ENCODE measurements at regions not wholly inside any gene's neighbourhood (a gene's known extent, or its start where the extent isn't known, plus 50 kb on each side); places are given as distances from the start of the nearest gene placed in this dataset.
"Not testable (repeated sequence)": the region's sequence is repeated elsewhere in the genome, so short reads cannot be mapped to it uniquely, and the experiment has no call there.

DNA sequence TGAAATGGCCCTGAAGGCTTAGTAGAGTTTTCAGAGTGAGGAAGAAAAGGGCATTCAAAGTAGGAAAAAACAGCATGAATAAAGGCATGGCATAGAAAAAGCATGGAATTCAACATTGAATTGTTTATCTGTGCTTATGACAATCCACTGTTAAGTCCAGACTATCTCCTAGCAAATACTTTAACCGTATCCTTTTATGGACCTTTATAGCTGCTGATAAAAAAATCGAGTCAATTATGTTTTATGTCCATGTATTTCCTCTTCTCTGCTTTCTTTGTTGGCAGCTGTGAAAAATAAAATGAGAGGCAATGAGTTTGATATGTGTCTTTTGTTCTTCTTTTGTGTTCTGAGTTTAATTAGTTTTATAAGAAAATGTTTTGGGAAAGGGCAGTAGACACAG is 70.4 kb downstream of the TDRD15 start:
- no peak for DNase-seq (ENCODE audit: low read depth in 1 of 2, low spot score in 2 of 2)
- H3K27me3 ChIP-seq (replicated peaks) = no peaks in the 10 kb centered on the region
- H3K9me3 ChIP-seq (replicated peaks) = no peaks in the 10 kb centered on the region
- H3K4me3 ChIP-seq = no peak overlapping the region
- H3K27ac ChIP-seq = no peak overlapping the region
- H3K4me1 ChIP-seq (replicated peaks) = no peaks in the 10 kb centered on the region
- H3K36me3 ChIP-seq = no peaks in the 10 kb centered on the region

DNA sequence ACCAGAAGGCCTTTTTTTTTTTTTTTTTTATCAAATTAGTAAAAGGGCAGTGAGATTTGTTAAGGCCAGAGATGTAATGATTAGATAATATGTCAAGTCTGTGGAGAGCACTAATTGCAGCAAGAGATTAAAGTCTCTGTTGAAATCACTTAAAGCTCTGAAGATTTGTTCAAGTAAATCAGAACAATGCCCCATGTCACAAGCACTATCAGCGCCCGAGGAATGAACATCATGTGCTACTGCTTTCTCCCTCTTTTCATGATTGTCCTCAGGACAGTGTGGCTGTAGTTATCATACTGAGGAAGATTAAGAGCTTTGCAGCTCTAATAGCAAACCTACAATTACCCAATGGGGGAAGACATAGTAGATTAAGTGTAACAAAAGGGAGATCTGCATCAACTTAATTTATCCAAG is 71.1 kb downstream of the TDRD15 start:
- DNase-seq (ENCODE audit: low read depth in 1 of 2, low spot score in 2 of 2) = no peak
- Histone ChIP-seq H3K4me3 (no peak overlapping the region), H3K27me3 (replicated peaks) (no peaks in the 10 kb centered on the region), H3K9me3 (replicated peaks) (no peaks in the 10 kb centered on the region), H3K27ac (no peak overlapping the region), H3K36me3 (no peaks in the 10 kb centered on the region), H3K4me1 (replicated peaks) (no peaks in the 10 kb centered on the region)

DNA sequence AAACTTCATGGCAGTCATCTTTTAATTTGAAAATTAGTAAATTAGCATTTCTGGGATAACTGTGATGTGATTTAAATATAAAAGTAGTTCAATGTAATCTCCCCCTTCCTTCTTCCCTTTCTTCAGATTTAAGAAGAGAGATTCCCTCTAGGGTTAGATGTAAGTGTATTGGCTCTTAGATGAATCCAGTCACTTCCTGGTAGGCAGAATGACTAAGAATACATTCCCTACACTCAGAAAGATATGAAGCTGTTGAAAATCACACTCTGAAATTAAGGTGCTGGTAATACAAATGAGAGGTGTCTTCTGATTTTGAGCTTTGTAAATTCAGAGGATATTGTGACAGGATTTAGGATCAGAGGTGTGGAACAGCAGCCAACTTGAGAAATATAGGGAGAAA is 71.6 kb downstream of the TDRD15 start:
- Histone ChIP-seq H3K27ac (no peak overlapping the region), H3K9me3 (replicated peaks) (no peaks in the 10 kb centered on the region), H3K27me3 (replicated peaks) (no peaks in the 10 kb centered on the region), H3K4me1 (replicated peaks) (no peaks in the 10 kb centered on the region), H3K4me3 (no peak overlapping the region), H3K36me3 (no peaks in the 10 kb centered on the region)
- no peak for DNase-seq (ENCODE audit: low read depth in 1 of 2, low spot score in 2 of 2)

DNA sequence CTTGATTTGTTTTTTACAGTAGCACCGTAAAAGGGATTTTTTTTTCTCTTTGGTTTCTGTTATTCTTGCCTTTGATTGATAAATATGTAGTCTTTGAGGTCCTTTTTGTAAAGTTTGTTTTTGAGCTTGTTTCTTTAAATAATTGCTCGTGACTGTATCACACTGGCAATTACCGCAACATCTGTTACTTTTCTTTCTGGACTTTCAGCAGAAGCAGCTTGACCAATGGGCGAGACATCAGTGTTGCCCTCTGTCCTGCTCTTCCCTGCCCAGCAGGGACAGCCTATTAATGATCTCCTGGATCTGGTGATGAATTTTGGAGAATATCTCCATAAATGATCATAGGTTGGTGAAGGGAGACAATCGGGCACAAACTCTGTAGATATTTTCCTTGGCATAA is 74.9 kb downstream of the TDRD15 start:
- Histone ChIP-seq H3K27ac (no peak overlapping the region), H3K4me1 (replicated peaks) (no peaks in the 10 kb centered on the region), H3K36me3 (no peaks in the 10 kb centered on the region), H3K27me3 (replicated peaks) (no peaks in the 10 kb centered on the region), H3K4me3 (no peak overlapping the region), H3K9me3 (replicated peaks) (no peaks in the 10 kb centered on the region)
- no peak for DNase-seq (ENCODE audit: low read depth in 1 of 2, low spot score in 2 of 2)

DNA sequence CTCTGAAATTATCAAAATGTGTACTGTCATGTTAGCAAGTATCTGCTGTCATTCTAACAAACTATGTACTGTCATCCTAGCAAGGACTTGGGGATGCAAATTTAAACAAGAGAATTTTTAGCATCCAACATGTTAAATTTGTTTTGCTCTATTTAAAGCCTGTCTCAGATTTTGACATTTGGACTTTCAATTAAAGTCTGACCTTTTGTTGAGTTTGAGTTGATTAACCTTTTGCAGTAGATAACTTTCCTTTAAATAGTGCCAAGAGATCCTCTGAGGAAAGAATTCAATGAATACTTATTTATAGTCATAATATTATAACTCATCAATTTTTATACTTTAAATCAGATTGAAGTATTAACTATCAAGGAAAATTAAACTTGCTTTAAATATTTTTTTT is 80.2 kb downstream of the TDRD15 start:
- no peaks in the 10 kb centered on the region for H3K27me3 ChIP-seq (replicated peaks)
- H3K4me1 ChIP-seq (replicated peaks) = no peaks in the 10 kb centered on the region
- no peak overlapping the region for H3K4me3 ChIP-seq
- no peak for DNase-seq (ENCODE audit: low read depth in 1 of 2, low spot score in 2 of 2)
- no peak overlapping the region for H3K27ac ChIP-seq
- H3K36me3 ChIP-seq = no peaks in the 10 kb centered on the region
- no peaks in the 10 kb centered on the region for H3K9me3 ChIP-seq (replicated peaks)

DNA sequence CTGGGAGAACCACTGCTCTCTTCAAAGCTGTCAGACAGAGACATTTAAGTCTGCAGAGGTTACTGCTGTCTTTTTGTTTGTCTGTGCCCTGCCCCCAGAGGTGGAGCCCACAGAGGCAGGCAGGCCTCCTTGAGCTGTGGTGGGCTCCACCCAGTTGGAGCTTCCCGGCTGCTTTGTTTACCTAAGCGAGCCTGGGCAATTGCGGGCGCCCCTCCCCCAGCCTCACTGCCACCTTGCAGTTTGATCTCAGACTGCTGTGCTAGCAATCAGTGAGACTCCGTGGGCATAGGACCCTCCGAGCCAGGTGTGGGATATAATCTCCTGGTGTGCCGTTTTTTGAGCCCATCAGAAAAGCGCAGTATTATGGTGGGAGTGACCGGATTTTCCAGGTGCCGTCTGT is 90.3 kb downstream of the TDRD15 start:
- H3K4me1 ChIP-seq (replicated peaks) = peaks cover 12% of the 10 kb centered on the region; the same call in 1 of the 2 replicates
- H3K27ac ChIP-seq; H3K9me3 ChIP-seq (replicated peaks); H3K36me3 ChIP-seq; H3K27me3 ChIP-seq (replicated peaks); DNase-seq (ENCODE audit: low read depth in 1 of 2, low spot score in 2 of 2); H3K4me3 ChIP-seq: not testable (repeated sequence)

DNA sequence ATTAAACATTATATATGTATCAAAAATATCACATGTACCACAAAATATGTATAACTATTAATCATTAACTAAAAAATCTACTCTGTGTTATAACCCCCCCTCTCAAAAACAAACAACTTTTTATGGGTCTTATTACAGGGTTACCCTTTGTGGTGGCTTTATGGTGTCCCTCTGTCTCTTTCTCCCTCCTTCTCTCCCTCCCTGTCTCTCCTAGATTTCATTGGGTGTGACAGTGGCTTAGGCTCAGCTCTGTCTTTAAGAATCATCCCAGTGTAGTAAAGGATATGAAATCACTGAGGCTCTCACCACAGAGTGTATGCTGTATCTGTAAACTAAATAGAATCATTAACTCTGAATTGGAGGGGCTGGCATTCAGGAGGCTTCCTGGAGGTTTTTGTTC is 93.7 kb downstream of the TDRD15 start:
- Histone ChIP-seq H3K4me3 (no peak overlapping the region), H3K4me1 (replicated peaks) (peaks cover 12% of the 10 kb centered on the region; the same call in 1 of the 2 replicates), H3K27ac (no peak overlapping the region), H3K36me3 (no peaks in the 10 kb centered on the region), H3K9me3 (replicated peaks) (no peaks in the 10 kb centered on the region), H3K27me3 (replicated peaks) (no peaks in the 10 kb centered on the region)
- no peak for DNase-seq (ENCODE audit: low read depth in 1 of 2, low spot score in 2 of 2)

DNA sequence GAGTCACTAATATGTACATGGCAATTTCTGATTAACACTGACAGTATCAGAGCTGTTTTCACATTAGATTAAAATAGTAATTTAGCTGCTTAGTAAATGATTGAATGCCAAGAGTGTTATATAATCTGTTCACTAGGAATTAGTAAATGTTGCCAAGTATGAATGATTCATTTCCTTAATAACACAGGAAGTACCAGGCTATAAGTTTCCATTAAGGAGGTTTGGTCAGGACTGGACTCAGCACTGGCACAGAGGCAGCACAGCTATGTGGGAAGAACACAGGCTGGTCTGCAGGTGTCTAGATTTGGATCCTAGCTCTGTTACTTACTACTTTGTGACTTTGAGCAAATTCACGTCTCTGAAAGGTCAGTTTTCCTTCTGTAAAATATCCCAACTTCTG is 97.2 kb downstream of the TDRD15 start:
- no peak overlapping the region for H3K4me3 ChIP-seq
- DNase-seq (ENCODE audit: low read depth in 1 of 2, low spot score in 2 of 2) = no peak
- H3K27ac ChIP-seq = no peak overlapping the region
- H3K36me3 ChIP-seq = no peaks in the 10 kb centered on the region
- no peaks in the 10 kb centered on the region for H3K27me3 ChIP-seq (replicated peaks)
- peaks cover 6% of the 10 kb centered on the region; the same call in 1 of the 2 replicates for H3K4me1 ChIP-seq (replicated peaks)
- H3K9me3 ChIP-seq (replicated peaks) = no peaks in the 10 kb centered on the region

DNA sequence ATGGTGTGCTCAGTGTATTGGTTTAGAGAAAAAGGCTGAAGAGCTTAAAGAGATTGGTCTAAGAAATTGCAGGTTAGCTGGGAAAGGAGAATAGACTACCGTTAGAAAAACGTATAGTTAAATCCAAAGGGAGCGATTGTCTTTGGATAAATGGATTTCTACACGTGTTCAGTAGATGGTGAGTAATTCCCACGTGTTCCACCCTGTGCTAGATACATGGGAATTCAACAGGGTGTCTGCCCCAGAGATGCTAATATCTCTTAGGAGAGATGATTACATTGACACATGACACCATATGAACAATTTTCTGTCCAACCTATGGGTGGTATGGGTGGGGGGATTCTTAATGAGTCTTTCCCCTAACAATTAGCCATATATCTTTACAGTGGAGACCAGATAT is 99.8 kb downstream of the TDRD15 start:
- Histone ChIP-seq H3K9me3 (replicated peaks) (no peaks in the 10 kb centered on the region), H3K36me3 (no peaks in the 10 kb centered on the region), H3K27me3 (replicated peaks) (no peaks in the 10 kb centered on the region), H3K4me3 (no peak overlapping the region), H3K27ac (no peak overlapping the region), H3K4me1 (replicated peaks) (no peaks in the 10 kb centered on the region)
- no peak for DNase-seq (ENCODE audit: low read depth in 1 of 2, low spot score in 2 of 2)

DNA sequence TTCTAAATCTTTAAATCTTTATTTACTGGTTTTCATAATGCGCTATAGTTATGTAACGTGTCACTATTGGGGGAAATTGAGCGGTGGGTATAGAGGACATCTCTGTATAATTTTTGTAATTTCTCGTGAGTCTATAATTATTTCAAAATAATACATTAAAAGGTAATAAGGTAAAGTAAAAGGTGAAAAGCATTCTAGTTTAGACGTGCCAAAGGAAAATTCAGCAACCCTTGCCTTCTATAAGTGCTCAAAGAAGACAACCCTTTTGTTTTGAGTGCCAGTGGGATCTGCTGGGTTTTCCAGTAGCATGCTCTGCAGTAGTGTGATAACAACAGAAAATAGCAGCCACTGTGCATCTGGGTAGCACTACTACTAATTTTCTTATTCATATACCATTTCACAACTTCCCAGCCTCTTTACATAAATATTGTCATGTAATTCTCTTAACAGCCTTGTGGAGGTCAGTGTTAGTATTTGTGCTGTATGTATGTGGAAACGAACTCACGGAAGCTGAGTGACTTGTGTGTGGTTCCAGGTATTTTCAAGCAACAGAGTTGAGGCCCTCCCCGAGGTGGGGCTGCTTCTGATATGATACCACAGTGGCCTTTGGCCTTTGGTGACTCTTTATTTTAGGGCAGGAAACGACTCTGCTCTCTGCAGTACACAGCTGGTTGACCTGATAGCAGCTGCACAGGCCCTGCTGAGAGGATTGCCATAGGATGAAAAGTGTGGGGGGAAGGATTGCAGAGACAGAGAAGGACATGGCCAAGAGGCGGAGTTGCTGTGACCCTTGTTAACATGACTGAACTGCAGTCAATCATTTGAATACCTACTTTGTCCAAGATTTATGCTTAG is 104.5 kb downstream of the TDRD15 start:
- Histone ChIP-seq H3K27ac (no peak overlapping the region), H3K36me3 (no peaks in the 10 kb centered on the region), H3K4me1 (replicated peaks) (no peaks in the 10 kb centered on the region), H3K27me3 (replicated peaks) (no peaks in the 10 kb centered on the region), H3K4me3 (no peak overlapping the region), H3K9me3 (replicated peaks) (no peaks in the 10 kb centered on the region)
- DNase-seq (ENCODE audit: low read depth in 1 of 2, low spot score in 2 of 2) = no peak

DNA sequence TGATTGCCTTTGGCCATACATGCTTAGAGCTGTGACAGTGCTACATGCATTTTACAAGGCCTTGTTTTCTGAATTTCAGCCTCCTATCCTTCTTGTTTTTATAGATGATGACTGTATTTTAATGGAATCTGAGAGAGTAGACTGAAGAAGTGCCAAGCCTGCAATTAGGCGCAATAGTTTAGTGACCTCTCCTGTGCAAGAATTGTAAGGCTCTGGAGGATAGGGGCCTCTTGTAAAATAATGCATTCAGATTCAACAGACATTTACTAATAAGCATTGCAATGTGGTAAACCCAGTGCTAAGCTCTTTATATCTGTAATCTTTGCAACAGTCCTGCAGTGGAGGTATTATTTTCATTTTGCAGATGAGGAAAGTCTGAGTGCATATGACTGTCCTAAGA is 105.5 kb downstream of the TDRD15 start:
- H3K9me3 ChIP-seq (replicated peaks) = no peaks in the 10 kb centered on the region
- no peaks in the 10 kb centered on the region for H3K36me3 ChIP-seq
- no peak for DNase-seq (ENCODE audit: low read depth in 1 of 2, low spot score in 2 of 2)
- H3K27me3 ChIP-seq (replicated peaks) = no peaks in the 10 kb centered on the region
- H3K4me1 ChIP-seq (replicated peaks) = no peaks in the 10 kb centered on the region
- H3K4me3 ChIP-seq = no peak overlapping the region
- no peak overlapping the region for H3K27ac ChIP-seq

DNA sequence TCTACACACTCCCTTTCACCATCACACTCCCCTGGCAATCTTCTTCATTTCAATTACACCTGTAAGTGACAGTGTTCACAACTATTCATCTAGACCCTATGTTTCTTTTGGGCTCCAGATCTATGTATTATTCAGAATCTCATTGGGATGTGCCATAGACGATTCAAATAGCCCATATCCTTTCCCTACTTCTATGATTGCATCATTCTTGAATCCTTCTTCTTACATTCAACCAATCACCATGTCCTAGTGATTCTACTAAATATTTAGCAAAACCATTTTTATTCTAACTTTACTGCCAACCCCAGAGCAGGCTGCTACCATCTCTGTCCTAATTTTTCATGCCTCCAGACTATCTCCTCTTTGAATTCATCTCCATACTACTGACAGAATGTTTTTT is 106.4 kb downstream of the TDRD15 start:
- Histone ChIP-seq H3K4me1 (replicated peaks) (no peaks in the 10 kb centered on the region), H3K27ac (no peak overlapping the region)

DNA sequence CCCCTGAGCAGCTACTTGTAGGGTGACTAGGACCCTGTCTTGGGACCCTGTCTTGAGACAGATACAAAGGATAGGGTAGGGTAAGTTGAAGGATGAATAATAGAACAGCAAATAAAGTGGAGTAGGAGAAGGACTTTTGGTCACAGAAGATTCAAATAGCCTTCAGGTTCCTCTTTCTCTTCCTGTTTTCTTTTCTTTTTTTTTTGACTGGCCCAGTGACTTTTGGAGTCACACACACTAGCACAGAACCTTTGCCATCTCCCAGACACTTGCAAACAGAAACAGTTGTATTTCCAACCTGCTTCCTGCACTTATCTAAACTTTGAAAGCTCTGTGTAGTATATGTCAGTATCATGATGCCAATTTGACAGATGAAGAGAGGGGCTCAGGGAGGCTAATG is 108.2 kb downstream of the TDRD15 start:
- Histone ChIP-seq H3K4me3 (no peak overlapping the region), H3K9me3 (replicated peaks) (no peaks in the 10 kb centered on the region), H3K4me1 (replicated peaks) (no peaks in the 10 kb centered on the region), H3K27ac (no peak overlapping the region), H3K27me3 (replicated peaks) (no peaks in the 10 kb centered on the region), H3K36me3 (no peaks in the 10 kb centered on the region)
- no peak for DNase-seq (ENCODE audit: low read depth in 1 of 2, low spot score in 2 of 2)

More for the DNA sequence above, 106.4 kb downstream of the TDRD15 start:
- H3K27me3 ChIP-seq (replicated peaks) = no peaks in the 10 kb centered on the region
- no peaks in the 10 kb centered on the region for H3K9me3 ChIP-seq (replicated peaks)
- H3K4me3 ChIP-seq = no peak overlapping the region
- H3K36me3 ChIP-seq = no peaks in the 10 kb centered on the region
- DNase-seq (ENCODE audit: low read depth in 1 of 2, low spot score in 2 of 2) = no peak

DNA sequence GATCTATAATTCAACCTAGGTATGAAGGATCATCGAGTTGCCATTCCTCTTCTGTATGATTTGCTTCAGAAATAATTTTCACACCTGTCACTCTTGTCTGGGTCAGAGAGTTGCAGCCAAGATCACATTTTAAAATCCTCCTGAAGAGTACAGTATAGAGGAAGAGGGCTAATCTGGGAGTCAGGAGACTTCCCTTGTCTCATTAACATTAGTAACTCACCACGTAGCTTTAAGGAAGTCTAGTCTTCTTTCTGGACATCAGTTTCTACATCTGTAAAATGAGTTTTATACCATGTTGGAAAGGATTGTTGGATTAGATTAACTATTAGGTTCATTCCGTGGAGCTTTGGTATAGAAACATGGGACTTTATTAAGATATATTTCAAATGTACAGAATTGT is 109.4 kb downstream of the TDRD15 start:
- Histone ChIP-seq H3K4me1 (replicated peaks) (no peaks in the 10 kb centered on the region), H3K36me3 (no peaks in the 10 kb centered on the region), H3K4me3 (no peak overlapping the region), H3K9me3 (replicated peaks) (no peaks in the 10 kb centered on the region), H3K27ac (no peak overlapping the region), H3K27me3 (replicated peaks) (no peaks in the 10 kb centered on the region)
- DNase-seq (ENCODE audit: low read depth in 1 of 2, low spot score in 2 of 2) = no peak

DNA sequence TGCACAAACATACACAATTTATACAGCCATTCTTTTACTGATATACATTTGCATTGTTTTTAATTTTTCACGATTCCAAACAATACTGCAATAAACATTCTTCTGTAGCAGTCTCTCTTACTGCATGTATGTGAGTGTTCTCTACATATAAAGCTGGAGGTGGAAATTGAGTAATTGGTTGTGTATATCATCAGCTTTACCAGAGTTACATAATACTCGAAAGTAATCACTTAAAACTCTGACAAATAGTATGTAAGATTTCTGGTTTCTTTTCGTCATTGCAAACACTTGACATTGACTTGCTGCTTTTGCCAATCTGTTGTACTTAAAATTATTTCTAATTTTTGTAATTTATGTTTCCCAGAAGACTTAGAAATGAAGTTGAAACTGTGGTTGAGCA is 110.2 kb downstream of the TDRD15 start:
- no peak overlapping the region for H3K27ac ChIP-seq
- DNase-seq (ENCODE audit: low read depth in 1 of 2, low spot score in 2 of 2) = no peak
- no peaks in the 10 kb centered on the region for H3K4me1 ChIP-seq (replicated peaks)
- H3K9me3 ChIP-seq (replicated peaks) = no peaks in the 10 kb centered on the region
- H3K36me3 ChIP-seq = no peaks in the 10 kb centered on the region
- H3K27me3 ChIP-seq (replicated peaks) = no peaks in the 10 kb centered on the region
- no peak overlapping the region for H3K4me3 ChIP-seq

Data from SJSA1 (cell line).